ENCODE measurements at regions not wholly inside any gene's neighbourhood (a gene's known extent, or its start where the extent isn't known, plus 50 kb on each side); places are given as distances from the start of the nearest gene placed in this dataset.
"Not testable (repeated sequence)": the region's sequence is repeated elsewhere in the genome, so short reads cannot be mapped to it uniquely, and the experiment has no call there.

- WGBS, 2 experiments, result 70 to 78% methylated on average over 2 of the region's 2 CpGs
- H3K27ac ChIP-seq (ENCODE audit: insufficient read depth, low read depth, low read length, poor library complexity, severe bottlenecking), result no peak overlapping the region
- H3K27me3 ChIP-seq (ENCODE audit: control insufficient read depth, insufficient read depth, low read length, poor library complexity, severe bottlenecking), result no peaks in the 10 kb centered on the region
- no peak overlapping the region for H3K4me3 ChIP-seq (ENCODE audit: insufficient read depth, low read depth, low read length)
- H3K9me3 ChIP-seq (ENCODE audit: control insufficient read depth, low read length), result no peaks in the 10 kb centered on the region
- H3K4me1 ChIP-seq (ENCODE audit: control insufficient read depth, insufficient read depth, low read length), result no peaks in the 10 kb centered on the region
- no peaks in the 10 kb centered on the region for H3K36me3 ChIP-seq (ENCODE audit: control insufficient read depth, insufficient read depth, low read length)
Observed at GRCh38 chr4:56134266-56134665, 185.5 kb downstream of the CEP135 start.

- no peaks in the 10 kb centered on the region for H3K36me3 ChIP-seq (ENCODE audit: control insufficient read depth, insufficient read depth, low read length)
- H3K9me3 ChIP-seq (ENCODE audit: control insufficient read depth, low read length), result no peaks in the 10 kb centered on the region
- no peak overlapping the region for H3K4me3 ChIP-seq (ENCODE audit: insufficient read depth, low read depth, low read length)
- WGBS, 2 experiments, result 89 to 96% methylated on average over 2 to 3 of the region's 3 CpGs
- peaks cover 7% of the 10 kb centered on the region for H3K4me1 ChIP-seq (ENCODE audit: control insufficient read depth, insufficient read depth, low read length)
- no peaks in the 10 kb centered on the region for H3K27me3 ChIP-seq (ENCODE audit: control insufficient read depth, insufficient read depth, low read length, poor library complexity, severe bottlenecking)
- H3K27ac ChIP-seq (ENCODE audit: insufficient read depth, low read depth, low read length, poor library complexity, severe bottlenecking), result no peak overlapping the region
Observed at GRCh38 chr4:56132835-56133234, 184.1 kb downstream of the CEP135 start.

GRCh38 chr4:56132188-56132587 lies 183.4 kb downstream of the CEP135 start:
- WGBS, 2 experiments, result 74% methylated on average over 5 of the region's 5 CpGs
- peaks cover 11% of the 10 kb centered on the region for H3K4me1 ChIP-seq (ENCODE audit: control insufficient read depth, insufficient read depth, low read length)
- H3K4me3 ChIP-seq (ENCODE audit: insufficient read depth, low read depth, low read length); H3K36me3 ChIP-seq (ENCODE audit: control insufficient read depth, insufficient read depth, low read length); H3K27ac ChIP-seq (ENCODE audit: insufficient read depth, low read depth, low read length, poor library complexity, severe bottlenecking); H3K9me3 ChIP-seq (ENCODE audit: control insufficient read depth, low read length); H3K27me3 ChIP-seq (ENCODE audit: control insufficient read depth, insufficient read depth, low read length, poor library complexity, severe bottlenecking): not testable (repeated sequence)

GRCh38 chr4:56130606-56131155 lies 181.9 kb downstream of the CEP135 start:
- Histone ChIP-seq H3K27me3 (ENCODE audit: control insufficient read depth, insufficient read depth, low read length, poor library complexity, severe bottlenecking) (no peaks in the 10 kb centered on the region), H3K4me1 (ENCODE audit: control insufficient read depth, insufficient read depth, low read length) (peaks cover 11% of the 10 kb centered on the region), H3K27ac (ENCODE audit: insufficient read depth, low read depth, low read length, poor library complexity, severe bottlenecking) (no peak overlapping the region), H3K36me3 (ENCODE audit: control insufficient read depth, insufficient read depth, low read length) (no peaks in the 10 kb centered on the region), H3K4me3 (ENCODE audit: insufficient read depth, low read depth, low read length) (no peak overlapping the region), H3K9me3 (ENCODE audit: control insufficient read depth, low read length) (no peaks in the 10 kb centered on the region)

- Histone ChIP-seq H3K27me3 (ENCODE audit: control insufficient read depth, insufficient read depth, low read length, poor library complexity, severe bottlenecking) (no peaks in the 10 kb centered on the region), H3K4me3 (ENCODE audit: insufficient read depth, low read depth, low read length) (no peak overlapping the region), H3K4me1 (ENCODE audit: control insufficient read depth, insufficient read depth, low read length) (peaks cover 11% of the 10 kb centered on the region), H3K9me3 (ENCODE audit: control insufficient read depth, low read length) (no peaks in the 10 kb centered on the region), H3K36me3 (ENCODE audit: control insufficient read depth, insufficient read depth, low read length) (no peaks in the 10 kb centered on the region), H3K27ac (ENCODE audit: insufficient read depth, low read depth, low read length, poor library complexity, severe bottlenecking) (no peak overlapping the region)
- WGBS, 2 experiments, result 78 to 85% methylated on average over 7 of the region's 7 CpGs
Observed at GRCh38 chr4:56129431-56129861, 180.7 kb downstream of the CEP135 start.

- H3K36me3 ChIP-seq (ENCODE audit: control insufficient read depth, insufficient read depth, low read length), result no peaks in the 10 kb centered on the region
- H3K9me3 ChIP-seq (ENCODE audit: control insufficient read depth, low read length), result no peaks in the 10 kb centered on the region
- 89 to 94% methylated on average over 2 of the region's 2 CpGs for WGBS, 2 experiments
- H3K27ac ChIP-seq (ENCODE audit: insufficient read depth, low read depth, low read length, poor library complexity, severe bottlenecking), result no peak overlapping the region
- no peak overlapping the region for H3K4me3 ChIP-seq (ENCODE audit: insufficient read depth, low read depth, low read length)
- peaks cover 11% of the 10 kb centered on the region for H3K4me1 ChIP-seq (ENCODE audit: control insufficient read depth, insufficient read depth, low read length)
- no peaks in the 10 kb centered on the region for H3K27me3 ChIP-seq (ENCODE audit: control insufficient read depth, insufficient read depth, low read length, poor library complexity, severe bottlenecking)
Observed at GRCh38 chr4:56128213-56128612, 179.5 kb downstream of the CEP135 start.

- WGBS, 2 experiments, result 77 to 89% methylated on average over 3 of the region's 3 CpGs
- no peaks in the 10 kb centered on the region for H3K36me3 ChIP-seq (ENCODE audit: control insufficient read depth, insufficient read depth, low read length)
- peaks cover 11% of the 10 kb centered on the region for H3K4me1 ChIP-seq (ENCODE audit: control insufficient read depth, insufficient read depth, low read length)
- H3K4me3 ChIP-seq (ENCODE audit: insufficient read depth, low read depth, low read length), result no peak overlapping the region
- no peak overlapping the region for H3K27ac ChIP-seq (ENCODE audit: insufficient read depth, low read depth, low read length, poor library complexity, severe bottlenecking)
- H3K9me3 ChIP-seq (ENCODE audit: control insufficient read depth, low read length), result no peaks in the 10 kb centered on the region
- H3K27me3 ChIP-seq (ENCODE audit: control insufficient read depth, insufficient read depth, low read length, poor library complexity, severe bottlenecking), result no peaks in the 10 kb centered on the region
Observed at GRCh38 chr4:56127716-56128115, 179.0 kb downstream of the CEP135 start.

- WGBS, 2 experiments, result 100% methylated on average over 1 of the region's 1 CpG
Observed at GRCh38 chr4:56123547-56123946, 174.8 kb downstream of the CEP135 start.

GRCh38 chr4:56123051-56123450 lies 174.3 kb downstream of the CEP135 start:
- H3K27ac ChIP-seq (ENCODE audit: insufficient read depth, low read depth, low read length, poor library complexity, severe bottlenecking), result no peak overlapping the region
- peaks cover 6% of the 10 kb centered on the region for H3K4me1 ChIP-seq (ENCODE audit: control insufficient read depth, insufficient read depth, low read length)
- H3K9me3 ChIP-seq (ENCODE audit: control insufficient read depth, low read length), result no peaks in the 10 kb centered on the region
- no peaks in the 10 kb centered on the region for H3K36me3 ChIP-seq (ENCODE audit: control insufficient read depth, insufficient read depth, low read length)
- no peaks in the 10 kb centered on the region for H3K27me3 ChIP-seq (ENCODE audit: control insufficient read depth, insufficient read depth, low read length, poor library complexity, severe bottlenecking)
- WGBS, 2 experiments, result 78 to 81% methylated on average over 2 to 3 of the region's 3 CpGs
- no peak overlapping the region for H3K4me3 ChIP-seq (ENCODE audit: insufficient read depth, low read depth, low read length)

More at GRCh38 chr4:56123547-56123946, 174.8 kb downstream of the CEP135 start:
- H3K27ac ChIP-seq (ENCODE audit: insufficient read depth, low read depth, low read length, poor library complexity, severe bottlenecking), result no peak overlapping the region
- no peaks in the 10 kb centered on the region for H3K36me3 ChIP-seq (ENCODE audit: control insufficient read depth, insufficient read depth, low read length)
- peaks cover 11% of the 10 kb centered on the region for H3K4me1 ChIP-seq (ENCODE audit: control insufficient read depth, insufficient read depth, low read length)
- no peak overlapping the region for H3K4me3 ChIP-seq (ENCODE audit: insufficient read depth, low read depth, low read length)
- H3K27me3 ChIP-seq (ENCODE audit: control insufficient read depth, insufficient read depth, low read length, poor library complexity, severe bottlenecking), result no peaks in the 10 kb centered on the region
- no peaks in the 10 kb centered on the region for H3K9me3 ChIP-seq (ENCODE audit: control insufficient read depth, low read length)

- WGBS, 2 experiments, result 82 to 89% methylated on average over 1 to 2 of the region's 2 CpGs
- Histone ChIP-seq H3K27me3 (ENCODE audit: control insufficient read depth, insufficient read depth, low read length, poor library complexity, severe bottlenecking) (no peaks in the 10 kb centered on the region), H3K27ac (ENCODE audit: insufficient read depth, low read depth, low read length, poor library complexity, severe bottlenecking) (no peak overlapping the region), H3K9me3 (ENCODE audit: control insufficient read depth, low read length) (no peaks in the 10 kb centered on the region), H3K4me1 (ENCODE audit: control insufficient read depth, insufficient read depth, low read length) (no peaks in the 10 kb centered on the region), H3K4me3 (ENCODE audit: insufficient read depth, low read depth, low read length) (no peak overlapping the region), H3K36me3 (ENCODE audit: control insufficient read depth, insufficient read depth, low read length) (no peaks in the 10 kb centered on the region)
Observed at GRCh38 chr4:56118845-56119244, 170.1 kb downstream of the CEP135 start.

GRCh38 chr4:56118055-56118454 lies 169.3 kb downstream of the CEP135 start:
- Histone ChIP-seq H3K27ac (ENCODE audit: insufficient read depth, low read depth, low read length, poor library complexity, severe bottlenecking) (no peak overlapping the region), H3K27me3 (ENCODE audit: control insufficient read depth, insufficient read depth, low read length, poor library complexity, severe bottlenecking) (no peaks in the 10 kb centered on the region), H3K9me3 (ENCODE audit: control insufficient read depth, low read length) (no peaks in the 10 kb centered on the region), H3K4me1 (ENCODE audit: control insufficient read depth, insufficient read depth, low read length) (no peaks in the 10 kb centered on the region), H3K4me3 (ENCODE audit: insufficient read depth, low read depth, low read length) (no peak overlapping the region), H3K36me3 (ENCODE audit: control insufficient read depth, insufficient read depth, low read length) (no peaks in the 10 kb centered on the region)
- 86 to 90% methylated on average over 5 of the region's 5 CpGs for WGBS, 2 experiments

Measured in ectodermal cell (in vitro differentiated cells).